Muscle layer of duodenum (tissue), 2 donors: ENCODE measurements at regions not wholly inside any gene's neighbourhood (a gene's known extent, or its start where the extent isn't known, plus 50 kb on each side); places are given as distances from the start of the nearest gene placed in this dataset.
A peak's percentile ranks its signal among the peaks of the same experiment; 100 is the strongest.

Experiments used
- H3K27ac ChIP-seq: one replicate; pipeline ENCODE4 v1.7.0; 2013; ENCODE audit warnings: mild to moderate bottlenecking, low read length
- H3K27me3 ChIP-seq: one replicate; pipeline ENCODE4 v1.7.0; 2013; ENCODE audit warnings: low read depth, mild to moderate bottlenecking, control low read depth, low read length
- H3K36me3 ChIP-seq, 2 donors: one replicate each; pipeline ENCODE4 v1.7.0; 2013; ENCODE audit warnings: low read length in 2 of 2, control low read depth in 1 of 2, mild to moderate bottlenecking in 1 of 2; ENCODE audit not compliant: insufficient read depth in 2 of 2, control insufficient read depth in 1 of 2
- H3K4me1 ChIP-seq, 2 donors: one replicate each; pipeline ENCODE4 v1.7.0; 2013; ENCODE audit warnings: low read length in 2 of 2, mild to moderate bottlenecking in 2 of 2, control low read depth in 1 of 2, moderate library complexity in 1 of 2; ENCODE audit not compliant: insufficient read depth in 2 of 2, control insufficient read depth in 1 of 2
- H3K4me3 ChIP-seq, 2 donors: one replicate each; pipeline ENCODE4 v1.7.0; 2013; ENCODE audit warnings: low read length in 2 of 2, low read depth in 1 of 2, mild to moderate bottlenecking in 1 of 2
- H3K9me3 ChIP-seq, 2 donors: one replicate each; pipeline ENCODE4 v1.7.0; 2013; ENCODE audit warnings: low read length in 2 of 2, control low read depth in 1 of 2, mild to moderate bottlenecking in 1 of 2; ENCODE audit not compliant: control insufficient read depth in 1 of 2
- donor health status: healthy.

DNA sequence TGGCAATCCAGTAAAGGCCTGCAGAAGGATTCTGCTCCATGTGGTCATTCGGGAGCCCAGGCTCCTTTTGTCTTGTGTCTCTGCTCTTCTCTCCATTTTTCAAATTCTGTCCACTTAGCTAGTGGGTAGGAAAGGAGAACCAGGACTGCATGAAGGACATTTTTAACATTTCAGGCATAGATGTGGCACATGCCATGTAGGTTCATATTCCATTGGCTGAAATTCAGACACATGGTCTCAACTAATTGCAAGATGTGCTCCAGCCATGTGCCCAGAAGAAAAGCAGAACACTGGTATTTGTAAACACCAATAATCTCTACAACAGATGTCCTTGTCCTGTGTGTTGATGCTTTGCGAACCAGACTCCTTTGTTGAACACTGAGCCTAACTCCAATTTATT, 85.2 kb upstream of the WLS start:
- no peak overlapping the region for H3K27ac ChIP-seq
- no peaks in the 10 kb centered on the region for H3K9me3 ChIP-seq
- peaks cover 0 to 11% of the 10 kb centered on the region in 2 donors for H3K4me1 ChIP-seq
- no peak overlapping the region for H3K4me3 ChIP-seq
- H3K27me3 ChIP-seq: no peaks in the 10 kb centered on the region
- H3K36me3 ChIP-seq: no peaks in the 10 kb centered on the region

DNA sequence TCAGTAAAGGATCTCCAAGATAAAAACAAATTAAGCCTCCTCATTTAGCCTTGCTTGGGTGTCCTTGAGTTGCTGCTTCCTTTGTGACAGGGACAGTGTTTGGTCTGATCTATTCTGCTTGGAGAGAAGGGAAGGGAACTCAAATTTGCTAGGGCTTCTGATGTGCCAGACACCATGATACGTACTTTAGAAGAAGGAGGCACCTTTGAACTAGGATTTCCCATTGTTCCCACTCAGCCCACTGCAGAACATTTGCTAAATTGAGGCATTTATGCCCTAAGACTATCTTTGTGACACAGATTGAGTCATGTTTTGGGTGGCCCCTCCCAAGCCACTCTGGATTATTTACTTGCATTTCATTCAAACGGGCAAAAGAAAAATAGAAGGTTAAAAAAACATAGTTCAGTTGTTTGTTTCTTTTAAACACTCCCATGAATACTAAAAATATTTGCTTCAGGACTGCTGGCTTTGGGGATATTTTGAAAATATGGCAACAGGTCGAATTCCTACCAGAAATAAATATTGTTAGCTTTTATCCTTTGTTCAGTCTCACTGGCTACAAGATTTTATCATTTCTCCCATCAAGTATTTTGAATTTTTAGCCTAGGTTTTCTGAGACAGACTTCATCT, 81.9 kb upstream of the WLS start:
- no peaks in the 10 kb centered on the region for H3K27me3 ChIP-seq
- H3K27ac ChIP-seq: no peak overlapping the region
- no peak overlapping the region for H3K4me3 ChIP-seq
- H3K4me1 ChIP-seq: peaks cover 0 to 10% of the 10 kb centered on the region in 2 donors
- H3K36me3 ChIP-seq: no peaks in the 10 kb centered on the region
- no peaks in the 10 kb centered on the region for H3K9me3 ChIP-seq

DNA sequence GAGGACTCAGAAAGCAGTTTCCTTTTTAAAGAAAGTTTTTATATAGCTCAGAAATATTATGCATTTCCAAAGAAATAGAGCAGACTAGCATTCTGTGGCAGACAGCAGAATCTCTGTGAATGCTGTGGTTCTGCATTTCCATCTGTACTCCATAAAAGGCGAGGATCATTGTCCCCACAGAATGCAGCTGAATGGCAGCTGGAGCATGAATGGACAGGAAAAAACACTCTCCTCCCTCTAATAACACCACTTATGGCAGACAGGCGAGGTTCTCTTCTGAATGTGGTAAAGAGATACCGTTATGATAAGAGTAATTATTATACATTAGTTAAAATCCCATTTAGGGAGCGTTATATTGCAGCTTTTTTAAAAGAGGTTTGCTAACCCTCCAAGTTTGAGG, 81.4 kb upstream of the WLS start:
- Histone ChIP-seq H3K9me3 (no peaks in the 10 kb centered on the region), H3K36me3 (no peaks in the 10 kb centered on the region), H3K4me3 (no peak overlapping the region), H3K4me1 (peaks cover 0 to 12% of the 10 kb centered on the region in 2 donors), H3K27ac (no peak overlapping the region), H3K27me3 (no peaks in the 10 kb centered on the region)

DNA sequence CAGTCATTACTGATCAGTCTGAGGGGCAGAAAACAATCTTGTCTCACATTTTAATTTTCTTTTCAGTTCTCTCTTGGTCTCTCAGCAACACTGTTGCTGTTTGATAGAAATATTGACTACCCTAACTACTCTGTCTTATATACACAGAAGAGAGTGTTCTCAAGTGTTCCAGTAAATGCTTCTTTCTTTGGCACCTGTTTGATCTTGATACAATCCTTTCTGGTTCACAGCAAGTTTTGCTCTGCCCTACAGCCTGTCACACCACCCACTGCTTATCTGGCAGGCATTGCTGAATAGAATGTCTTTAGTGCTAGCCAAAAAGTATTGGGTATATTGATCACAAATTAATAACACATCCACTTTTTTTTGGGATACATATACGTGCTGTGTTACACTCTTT, 75.7 kb upstream of the WLS start:
- Histone ChIP-seq H3K9me3 (no peaks in the 10 kb centered on the region), H3K27ac (no peak overlapping the region), H3K4me1 (peaks cover 0 to 14% of the 10 kb centered on the region in 2 donors), H3K4me3 (no peak overlapping the region), H3K36me3 (no peaks in the 10 kb centered on the region), H3K27me3 (no peaks in the 10 kb centered on the region)

DNA sequence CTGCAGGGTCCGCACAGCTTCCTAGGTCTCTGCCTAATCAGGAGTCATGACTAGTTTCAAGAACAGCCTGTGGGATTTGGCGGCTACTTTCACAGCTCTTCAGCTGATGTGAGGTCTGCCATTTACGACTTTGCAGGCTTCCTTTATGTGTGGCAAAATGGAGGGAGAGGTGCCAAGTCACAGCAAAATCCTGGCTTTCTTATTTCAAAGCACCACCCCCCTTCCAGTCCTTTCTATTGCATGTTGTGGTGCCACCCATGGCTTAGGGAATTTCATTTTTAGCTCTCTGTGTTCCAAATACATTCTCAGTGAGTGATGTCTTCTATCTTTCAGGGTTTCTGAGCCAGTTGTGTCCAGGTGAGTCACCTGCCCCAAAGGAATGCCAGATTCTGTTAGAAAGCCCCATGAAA, 75.1 kb upstream of the WLS start:
- Histone ChIP-seq H3K9me3 (no peaks in the 10 kb centered on the region), H3K27ac (peak overlapping the region; percentile 16), H3K36me3 (no peaks in the 10 kb centered on the region), H3K4me3 (no peak overlapping the region), H3K27me3 (no peaks in the 10 kb centered on the region), H3K4me1 (peaks cover 0 to 14% of the 10 kb centered on the region in 2 donors)

DNA sequence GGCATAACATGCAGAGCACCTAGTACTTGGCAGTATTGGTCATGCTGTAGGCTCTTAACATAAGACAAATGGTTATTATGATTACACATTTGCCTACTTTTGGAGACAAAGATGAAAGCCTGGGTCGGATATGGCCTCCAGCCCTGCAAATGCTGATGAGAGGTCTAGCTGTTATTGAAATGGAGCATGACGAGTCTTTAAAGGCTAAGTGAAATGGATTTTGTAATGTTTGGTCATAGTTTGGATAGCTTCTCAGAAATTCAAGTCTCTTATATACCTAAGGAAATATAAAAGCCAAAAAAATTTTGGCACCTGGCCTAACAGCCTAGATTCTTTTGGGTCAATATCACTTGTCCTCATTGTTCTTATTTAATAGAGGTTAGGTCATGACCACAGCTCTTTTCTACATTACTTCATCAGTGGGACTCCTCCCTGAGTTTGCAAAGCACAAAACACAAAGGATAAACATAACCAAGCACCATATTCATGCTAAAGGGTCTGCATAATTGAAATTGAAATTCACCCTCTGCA, 69.2 kb upstream of the WLS start:
- Histone ChIP-seq H3K4me1 (no peaks in the 10 kb centered on the region), H3K9me3 (no peaks in the 10 kb centered on the region), H3K36me3 (no peaks in the 10 kb centered on the region), H3K4me3 (no peak overlapping the region), H3K27me3 (no peaks in the 10 kb centered on the region), H3K27ac (no peak overlapping the region)

DNA sequence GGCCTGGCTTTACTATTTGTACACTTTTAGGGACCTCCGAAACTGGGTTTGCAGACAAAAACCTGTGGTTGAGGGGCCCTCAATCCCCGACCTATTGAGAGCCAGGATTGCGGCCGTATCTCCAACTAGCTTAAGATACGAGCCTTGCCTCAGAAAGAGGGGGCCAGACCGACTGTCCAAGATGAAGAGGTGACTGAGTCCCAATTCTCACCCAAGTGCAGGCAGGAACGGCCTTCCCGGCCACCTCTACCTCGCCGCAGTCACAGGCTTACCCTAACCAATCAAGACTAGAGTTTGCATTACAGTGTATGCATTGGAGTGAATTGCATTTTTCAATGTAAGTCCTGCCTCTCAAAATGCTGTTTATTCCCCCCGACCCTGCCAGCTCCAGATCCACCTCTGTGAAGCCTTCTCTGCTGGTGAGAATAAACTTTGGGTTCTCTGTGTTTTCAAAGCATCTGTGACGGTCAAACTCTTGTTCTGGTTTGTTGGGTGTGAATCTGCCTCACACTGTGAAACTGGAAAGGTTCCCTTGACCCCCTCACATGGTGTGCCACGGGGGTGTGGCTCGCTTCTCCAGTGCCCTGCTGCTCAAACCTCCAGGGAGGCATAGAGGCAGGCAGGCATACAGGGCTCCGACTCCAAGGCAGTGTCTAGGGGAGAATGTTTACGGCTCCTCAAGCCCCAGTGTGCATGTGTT, 62.2 kb upstream of the WLS start:
- Histone ChIP-seq H3K27ac (no peak overlapping the region), H3K9me3 (no peaks in the 10 kb centered on the region), H3K4me1 (peaks cover 0 to 31% of the 10 kb centered on the region in 2 donors), H3K4me3 (no peak overlapping the region), H3K27me3 (no peaks in the 10 kb centered on the region), H3K36me3 (no peaks in the 10 kb centered on the region)

DNA sequence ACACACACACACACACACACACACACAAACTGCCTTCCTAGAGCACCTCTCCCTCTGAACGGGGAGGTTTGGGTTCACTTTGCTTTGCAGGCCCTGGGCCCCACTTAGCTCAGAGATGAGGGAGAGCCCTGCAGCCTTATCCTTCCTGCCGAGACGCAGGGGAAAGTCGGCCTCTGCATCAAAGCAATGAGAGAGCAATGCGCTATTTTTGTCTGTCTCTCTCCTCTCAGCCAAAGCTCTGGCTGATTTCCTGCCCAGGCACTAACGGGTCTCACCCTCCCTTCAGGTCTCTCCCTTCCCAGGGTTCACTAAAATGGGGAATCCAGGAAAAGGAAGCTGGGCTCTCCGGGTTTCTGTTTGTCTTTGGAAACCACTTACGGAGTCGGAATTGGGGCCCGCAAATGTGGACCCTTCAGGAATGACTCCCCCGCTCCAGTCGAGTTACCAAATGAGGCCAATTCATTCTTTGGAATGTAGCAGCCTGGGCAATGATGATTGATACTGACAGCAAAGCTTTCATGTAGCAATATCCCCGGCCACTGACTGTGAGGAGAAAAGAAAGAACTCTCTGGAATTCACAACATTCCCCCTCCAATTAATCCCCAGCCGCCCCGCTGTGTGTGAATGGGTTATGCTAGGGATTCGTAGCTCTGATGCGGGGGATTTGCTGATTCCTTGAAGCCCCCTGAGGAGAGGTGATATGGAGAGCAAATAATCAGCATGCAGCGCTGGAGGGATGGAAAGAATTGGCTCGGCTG, 61.5 kb upstream of the WLS start:
- Histone ChIP-seq H3K27ac (no peak overlapping the region), H3K27me3 (no peaks in the 10 kb centered on the region), H3K4me1 (peaks cover 0 to 31% of the 10 kb centered on the region in 2 donors), H3K4me3 (peak overlapping the region; percentile 28), H3K9me3 (no peaks in the 10 kb centered on the region), H3K36me3 (no peaks in the 10 kb centered on the region)

DNA sequence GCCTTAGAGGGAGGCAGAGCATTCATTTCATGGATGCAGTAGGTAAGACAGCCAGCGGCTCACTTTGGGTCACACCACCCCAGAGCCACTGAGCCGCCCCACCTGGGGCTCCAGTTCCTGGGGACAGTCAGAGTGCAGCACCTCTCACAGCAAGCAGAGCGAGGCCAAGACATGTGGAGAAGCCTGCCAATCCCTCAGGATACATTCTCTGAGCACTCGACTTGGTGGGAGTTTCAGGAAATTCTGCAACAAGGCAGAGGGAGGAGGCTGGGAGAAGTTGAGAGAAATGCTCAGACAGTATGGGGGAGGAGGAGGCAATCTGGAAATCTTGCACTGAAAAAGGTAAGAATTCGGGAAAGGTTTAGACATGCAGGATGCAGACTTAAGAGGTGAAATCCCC, 60.8 kb upstream of the WLS start:
- Histone ChIP-seq H3K27me3 (no peaks in the 10 kb centered on the region), H3K36me3 (no peaks in the 10 kb centered on the region), H3K27ac (no peak overlapping the region), H3K4me1 (peaks cover 0 to 31% of the 10 kb centered on the region in 2 donors), H3K4me3 (peak overlapping the region; percentile 28), H3K9me3 (no peaks in the 10 kb centered on the region)

DNA sequence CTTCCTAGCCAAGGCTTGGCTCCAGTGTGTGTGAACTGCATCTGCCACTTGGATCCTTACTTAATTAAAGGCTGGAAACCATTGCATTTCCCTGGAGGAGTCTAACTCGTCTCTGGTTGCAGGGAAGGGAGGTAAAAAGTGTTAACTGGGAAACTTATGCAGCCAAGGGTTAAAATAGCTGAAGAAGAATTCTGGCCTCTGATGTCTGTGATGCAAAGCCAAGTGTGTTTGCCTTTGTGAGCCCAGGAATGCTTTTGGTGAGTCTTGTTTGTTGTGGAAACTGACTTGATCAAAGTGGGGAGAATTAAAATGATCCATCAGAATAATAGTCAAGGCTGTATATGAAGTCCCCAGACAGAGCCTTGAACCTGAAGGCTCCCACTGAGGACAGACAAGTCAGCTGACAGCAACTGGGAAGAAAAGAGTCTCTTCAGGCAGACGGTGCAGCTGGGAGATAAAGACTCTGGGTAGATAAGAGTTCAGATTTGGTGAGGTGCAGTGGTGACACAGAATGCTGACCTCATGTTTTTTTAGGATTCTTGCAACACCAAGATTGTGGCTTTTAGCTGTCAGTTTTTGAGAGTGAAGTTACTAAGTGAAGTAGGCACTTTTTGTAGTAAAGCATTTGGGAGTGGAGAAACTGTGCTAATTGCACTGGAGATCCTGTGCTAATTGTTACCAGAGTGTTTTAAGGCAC, 59.5 kb upstream of the WLS start:
- Histone ChIP-seq H3K36me3 (no peaks in the 10 kb centered on the region), H3K4me3 (no peak overlapping the region), H3K27ac (no peak overlapping the region), H3K27me3 (no peaks in the 10 kb centered on the region), H3K9me3 (no peaks in the 10 kb centered on the region), H3K4me1 (peaks cover 0 to 31% of the 10 kb centered on the region in 2 donors)

DNA sequence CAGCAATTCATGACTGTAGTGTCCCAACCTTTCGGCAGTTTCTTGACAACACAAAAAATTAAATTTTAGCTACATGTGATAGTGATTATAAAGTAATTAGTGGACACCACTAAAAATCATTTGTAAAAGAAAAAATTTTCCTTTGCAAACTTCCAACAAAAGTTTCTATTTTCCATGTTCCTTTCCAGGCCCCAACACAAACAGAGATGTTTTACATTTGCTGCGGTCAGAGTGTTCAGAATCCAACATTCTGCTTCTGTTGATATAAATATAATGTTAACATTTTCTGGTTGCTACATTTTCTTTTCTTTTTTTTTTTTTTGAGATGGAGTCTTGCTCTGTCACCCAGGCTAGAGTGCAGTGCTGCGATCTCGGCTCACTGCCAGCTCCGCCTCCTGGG, 54.9 kb upstream of the WLS start:
- no peak overlapping the region for H3K4me3 ChIP-seq
- no peaks in the 10 kb centered on the region for H3K36me3 ChIP-seq
- no peak overlapping the region for H3K27ac ChIP-seq
- H3K9me3 ChIP-seq: no peaks in the 10 kb centered on the region
- H3K4me1 ChIP-seq: peaks cover 0 to 10% of the 10 kb centered on the region in 2 donors
- no peaks in the 10 kb centered on the region for H3K27me3 ChIP-seq
